Stimulated activated effector memory CD8-positive, alpha-beta T cell treated with anti-CD3 and anti-CD28 coated beads, Interleukin-12 subunit alpha, Interleukin-12 subunit beta, amount 100 ng/mL, for 72 hours (primary cell): ENCODE measurements at regions not wholly inside any gene's neighbourhood (a gene's known extent, or its start where the extent isn't known, plus 50 kb on each side); places are given as distances from the start of the nearest gene placed in this dataset.

Experiments used
- ATAC-seq: fragments of 150-1000 bp; cut with Tn5 transposase; 2 replicates; pipeline ENCODE4 v1.10.0; 2021
- DNase-seq, 2 donors: peaks; one replicate each; pipeline ENCODE4 v3.0.0; 2021 to 2022; ENCODE audit warnings: low spot score in 2 of 2
- H3K27ac Mint-ChIP-seq: one replicate; pipeline ENCODE4 v1.8.0; 2022; ENCODE audit warnings: mild to moderate bottlenecking, mixed read lengths
- H3K36me3 Mint-ChIP-seq: one replicate; pipeline ENCODE4 v1.8.0; 2022; ENCODE audit warnings: mild to moderate bottlenecking, mixed read lengths
- H3K4me1 Mint-ChIP-seq: one replicate; pipeline ENCODE4 v1.8.0; 2022; ENCODE audit warnings: mixed read lengths
- H3K4me3 Mint-ChIP-seq: one replicate; pipeline ENCODE4 v1.8.0; 2022; ENCODE audit warnings: mild to moderate bottlenecking, mixed read lengths
- H3K9me3 Mint-ChIP-seq: one replicate; pipeline ENCODE4 v1.8.0; 2022; ENCODE audit warnings: mixed read lengths

DNA sequence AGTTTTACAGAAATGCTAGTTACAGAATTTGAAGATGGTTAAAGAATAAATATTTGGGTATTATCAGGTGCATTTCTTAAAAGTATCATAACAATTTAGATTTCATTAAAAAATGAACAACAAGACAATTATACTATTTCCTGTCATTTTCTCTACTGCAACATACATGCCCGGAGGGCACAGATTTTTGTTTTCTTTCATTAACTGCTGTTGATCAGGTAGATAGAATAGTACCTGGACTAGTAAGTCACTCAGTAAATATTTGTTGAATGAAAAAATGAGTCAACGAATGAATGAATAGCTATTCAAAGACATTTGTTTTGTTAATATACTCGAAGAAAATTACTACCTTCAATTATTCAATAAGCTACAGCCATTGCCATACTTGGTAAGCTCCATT, 531.2 kb upstream of the VRK2 start:
- ATAC-seq: no peak
- no peak for DNase-seq
- H3K36me3 Mint-ChIP-seq: no peaks in the 10 kb centered on the region
- no peak overlapping the region for H3K27ac Mint-ChIP-seq
- H3K4me1 Mint-ChIP-seq: no peaks in the 10 kb centered on the region
- H3K9me3 Mint-ChIP-seq: peaks cover 10% of the 10 kb centered on the region
- no peak overlapping the region for H3K4me3 Mint-ChIP-seq

DNA sequence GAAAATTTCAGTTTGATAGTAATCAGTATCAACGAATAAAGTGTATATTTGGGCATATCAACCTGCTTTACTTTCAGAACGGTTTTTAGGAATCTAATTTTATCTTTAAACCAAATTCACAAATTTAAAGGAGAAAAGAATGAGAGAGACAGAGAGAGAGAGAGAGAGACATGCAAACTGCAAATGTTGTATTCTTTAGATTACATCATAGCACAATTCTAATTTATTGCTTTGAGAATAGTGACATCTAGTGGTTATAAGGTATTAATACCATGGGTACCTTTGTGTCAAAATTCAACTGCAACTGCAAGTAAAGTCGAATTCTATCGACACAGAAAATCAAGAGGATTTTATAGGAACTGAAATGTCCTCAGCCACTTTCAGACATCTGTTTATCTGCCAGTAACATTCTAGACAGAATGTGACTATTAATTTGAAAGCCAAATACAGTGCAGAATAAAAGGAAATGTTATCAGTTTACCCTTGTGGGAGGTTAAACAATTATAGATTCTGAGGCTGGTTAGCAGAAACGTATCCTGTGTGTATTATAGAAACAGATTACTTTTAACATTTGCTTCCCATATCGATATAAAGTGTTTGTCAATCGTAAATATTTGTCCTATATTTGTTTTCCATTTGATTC, 529.8 kb upstream of the VRK2 start:
- no peaks in the 10 kb centered on the region for H3K36me3 Mint-ChIP-seq
- ATAC-seq (no peak), DNase-seq (no peak)
- no peak overlapping the region for H3K4me3 Mint-ChIP-seq
- no peak overlapping the region for H3K27ac Mint-ChIP-seq
- no peaks in the 10 kb centered on the region for H3K4me1 Mint-ChIP-seq
- H3K9me3 Mint-ChIP-seq: peaks cover 11% of the 10 kb centered on the region

DNA sequence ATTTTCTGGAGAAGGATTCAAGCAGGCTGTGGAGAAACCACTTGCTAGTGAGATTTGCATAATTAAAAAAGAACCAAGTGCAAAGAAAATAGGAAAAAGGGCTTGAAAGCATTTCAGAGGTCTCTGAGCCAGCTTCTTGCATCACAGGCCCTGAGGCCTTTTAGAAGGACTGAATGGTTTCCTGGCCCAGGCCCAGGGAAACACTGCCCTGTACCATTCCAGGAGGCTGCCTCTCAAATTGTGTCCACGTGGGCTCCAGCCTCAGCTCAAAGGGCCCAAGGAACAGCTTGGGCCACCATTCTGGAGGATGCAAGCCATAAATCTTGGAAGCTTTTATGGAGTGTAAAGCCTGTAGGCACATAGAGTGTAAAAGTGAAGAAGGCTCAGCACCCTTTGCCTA, 523.3 kb upstream of the VRK2 start:
- DNase-seq (no peak), ATAC-seq (no peak)
- peaks cover 22% of the 10 kb centered on the region for H3K9me3 Mint-ChIP-seq
- H3K4me3 Mint-ChIP-seq: no peak overlapping the region
- no peaks in the 10 kb centered on the region for H3K4me1 Mint-ChIP-seq
- H3K36me3 Mint-ChIP-seq: no peaks in the 10 kb centered on the region
- no peak overlapping the region for H3K27ac Mint-ChIP-seq

DNA sequence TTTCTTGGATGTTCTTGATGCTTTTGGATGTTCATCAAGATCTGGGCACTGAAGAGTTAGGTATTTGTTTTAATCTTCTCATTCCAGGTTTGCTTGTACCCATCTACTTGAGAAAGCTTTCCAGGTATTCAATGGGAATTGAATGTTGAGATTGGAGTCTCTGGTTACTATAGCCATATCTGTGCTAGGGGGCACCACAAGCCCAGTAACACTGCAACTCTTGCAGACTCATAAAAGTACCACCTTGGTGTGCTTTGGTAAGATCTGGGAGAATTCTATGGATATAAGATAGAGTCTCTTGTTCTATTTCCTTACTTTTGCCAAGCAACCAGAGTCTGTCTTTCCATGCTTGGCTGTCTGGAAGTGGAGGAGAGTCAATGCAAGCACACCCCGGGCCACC, 518.9 kb upstream of the VRK2 start:
- H3K9me3 Mint-ChIP-seq: peaks cover 16% of the 10 kb centered on the region
- no peaks in the 10 kb centered on the region for H3K36me3 Mint-ChIP-seq
- no peak overlapping the region for H3K4me3 Mint-ChIP-seq
- ATAC-seq (no peak), DNase-seq (no peak)
- no peaks in the 10 kb centered on the region for H3K4me1 Mint-ChIP-seq
- H3K27ac Mint-ChIP-seq: no peak overlapping the region

DNA sequence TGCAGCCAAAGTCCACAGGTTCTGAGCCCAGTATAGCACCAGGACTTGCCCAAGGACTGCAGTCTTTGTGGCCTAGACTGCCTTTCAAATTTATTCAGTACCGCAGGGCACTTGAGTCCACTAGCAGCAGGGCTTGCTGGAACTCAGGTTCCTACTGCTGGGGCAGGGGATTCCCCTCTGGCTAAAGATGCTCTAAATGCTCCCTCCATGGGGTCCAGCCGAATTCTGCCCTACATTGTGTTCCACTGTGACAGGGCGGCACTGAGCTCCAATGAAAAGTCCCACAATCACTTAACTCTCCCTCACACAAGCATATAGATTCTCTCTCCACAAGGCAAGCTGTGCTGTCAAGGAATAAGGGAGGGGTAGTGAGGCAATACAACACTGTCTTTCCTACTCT, 518.1 kb upstream of the VRK2 start:
- peaks cover 13% of the 10 kb centered on the region for H3K9me3 Mint-ChIP-seq
- DNase-seq (no peak), ATAC-seq (no peak)
- no peak overlapping the region for H3K4me3 Mint-ChIP-seq
- no peaks in the 10 kb centered on the region for H3K4me1 Mint-ChIP-seq
- no peak overlapping the region for H3K27ac Mint-ChIP-seq
- no peaks in the 10 kb centered on the region for H3K36me3 Mint-ChIP-seq

DNA sequence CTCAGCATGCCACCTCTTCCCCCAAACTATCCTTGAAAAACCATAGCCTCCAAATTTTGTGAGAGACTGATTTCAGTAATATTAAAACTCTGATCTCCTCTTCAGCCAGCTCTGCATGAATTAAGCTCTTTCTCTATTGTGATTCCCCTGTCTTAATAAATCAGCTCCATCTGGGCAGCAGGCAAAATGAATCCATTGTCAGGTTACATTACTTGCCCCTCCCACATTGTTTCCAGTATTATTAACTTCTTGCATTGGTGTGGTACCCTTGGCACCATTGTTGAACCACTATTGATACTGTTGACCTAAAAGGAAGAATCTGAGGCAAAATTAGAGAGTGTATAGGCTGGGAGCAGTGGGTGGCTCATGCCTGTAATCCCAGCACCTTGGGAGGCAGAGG, 512.2 kb upstream of the VRK2 start:
- Mint-ChIP-seq H3K4me3 (no peak overlapping the region), H3K4me1 (no peaks in the 10 kb centered on the region), H3K9me3 (peaks cover 17% of the 10 kb centered on the region), H3K36me3 (no peaks in the 10 kb centered on the region), H3K27ac (no peak overlapping the region)
- ATAC-seq (no peak), DNase-seq (no peak)

DNA sequence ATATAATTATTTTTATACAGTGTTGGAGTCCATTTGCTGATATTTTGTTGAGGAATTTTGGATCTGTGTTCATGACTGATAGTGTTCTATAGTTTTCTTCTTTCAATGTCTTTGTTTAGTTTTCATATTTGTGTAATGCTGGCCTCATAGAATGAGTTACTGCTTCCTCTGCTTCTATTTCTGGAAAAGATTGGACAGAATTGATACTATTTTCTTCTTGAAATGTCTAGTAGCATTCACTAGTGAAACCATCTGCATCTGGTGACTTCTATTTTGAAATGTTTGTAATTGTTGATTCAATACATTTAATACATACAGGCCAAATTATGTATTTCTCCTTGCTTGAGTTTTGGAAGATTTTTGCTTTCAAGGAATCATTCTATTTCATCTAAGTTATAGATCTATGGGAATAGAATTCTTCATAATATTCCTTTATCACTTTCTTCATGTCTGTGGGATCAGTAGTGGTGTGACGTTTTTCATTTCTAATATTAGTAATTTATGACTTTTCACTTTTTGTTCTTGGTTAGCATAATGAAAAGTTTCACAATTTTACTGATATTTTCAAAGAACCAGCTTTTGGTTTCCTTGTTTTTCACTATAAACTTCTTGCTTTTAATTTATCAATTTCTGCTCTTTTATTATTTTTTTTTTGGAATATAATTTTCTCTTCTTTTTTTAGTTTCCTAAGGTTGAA, 509.9 kb upstream of the VRK2 start:
- DNase-seq (no peak), ATAC-seq (no peak)
- Mint-ChIP-seq H3K4me1 (no peaks in the 10 kb centered on the region), H3K27ac (no peak overlapping the region), H3K36me3 (no peaks in the 10 kb centered on the region), H3K9me3 (peaks cover 21% of the 10 kb centered on the region), H3K4me3 (no peak overlapping the region)

DNA sequence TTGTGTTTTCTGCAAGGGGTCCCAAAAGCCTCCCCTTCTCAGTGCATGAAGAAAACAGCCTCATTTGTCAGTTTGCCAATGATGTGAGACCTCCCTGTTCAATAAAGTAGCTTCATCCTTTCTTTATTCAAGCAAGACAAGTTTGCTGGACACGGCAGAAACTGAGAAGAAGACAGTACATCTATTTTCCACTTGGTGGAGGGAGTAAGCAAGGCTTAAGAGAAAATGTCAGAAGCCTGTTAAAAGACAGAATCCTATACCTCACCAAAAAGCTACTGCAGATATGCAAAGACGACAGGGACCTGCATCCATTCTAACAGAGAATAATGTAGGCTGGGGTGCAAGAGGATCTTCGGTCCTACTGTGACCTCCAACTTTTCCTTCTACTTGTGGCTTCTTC, 506.8 kb upstream of the VRK2 start:
- ATAC-seq (no peak), DNase-seq (no peak)
- Mint-ChIP-seq H3K27ac (no peak overlapping the region), H3K4me1 (no peaks in the 10 kb centered on the region), H3K9me3 (peaks cover 15% of the 10 kb centered on the region), H3K36me3 (no peaks in the 10 kb centered on the region), H3K4me3 (no peak overlapping the region)

DNA sequence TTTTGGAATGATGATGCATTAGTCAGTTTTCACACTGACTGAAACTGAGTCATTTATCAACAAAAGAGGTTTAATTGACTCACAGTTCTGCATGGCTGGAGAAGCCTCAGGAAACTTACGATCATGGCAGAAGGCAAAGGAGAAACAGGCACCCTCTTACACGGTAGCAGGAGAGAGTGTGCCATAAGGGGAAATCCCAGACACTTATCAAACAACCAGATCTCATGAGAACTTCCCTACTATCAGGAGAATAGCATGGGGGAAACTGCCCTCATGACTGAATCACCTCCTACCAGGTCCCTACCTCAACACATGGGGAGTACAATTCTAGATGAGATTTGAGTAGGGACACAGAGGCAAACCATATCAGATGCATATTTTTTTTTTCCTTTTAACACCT, 504.5 kb upstream of the VRK2 start:
- H3K4me1 Mint-ChIP-seq: no peaks in the 10 kb centered on the region
- no peak for ATAC-seq
- H3K36me3 Mint-ChIP-seq: no peaks in the 10 kb centered on the region
- peaks cover 20% of the 10 kb centered on the region for H3K9me3 Mint-ChIP-seq
- DNase-seq: no peak
- no peak overlapping the region for H3K4me3 Mint-ChIP-seq
- no peak overlapping the region for H3K27ac Mint-ChIP-seq

DNA sequence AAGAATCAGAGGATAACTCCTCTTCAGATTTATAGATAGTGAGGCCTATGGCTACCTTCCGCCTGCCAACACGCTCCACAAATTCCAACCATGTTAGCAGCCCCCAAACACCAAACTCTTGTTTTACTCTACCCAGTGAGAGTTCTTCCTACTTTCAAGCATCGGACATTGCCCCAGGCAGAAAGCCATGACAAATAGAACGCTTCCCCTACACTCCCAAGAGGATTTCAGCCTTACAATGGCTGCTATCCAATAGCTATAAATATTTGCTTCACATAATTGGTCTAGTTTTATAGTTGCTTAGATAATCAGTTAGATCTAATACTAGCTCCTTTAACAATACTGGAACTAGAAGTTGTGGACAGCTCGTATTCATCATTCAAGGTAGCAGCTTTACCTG, 503.4 kb upstream of the VRK2 start:
- H3K9me3 Mint-ChIP-seq: peaks cover 26% of the 10 kb centered on the region
- H3K4me1 Mint-ChIP-seq: no peaks in the 10 kb centered on the region
- H3K36me3 Mint-ChIP-seq: no peaks in the 10 kb centered on the region
- ATAC-seq (no peak), DNase-seq (no peak)
- no peak overlapping the region for H3K4me3 Mint-ChIP-seq
- no peak overlapping the region for H3K27ac Mint-ChIP-seq

DNA sequence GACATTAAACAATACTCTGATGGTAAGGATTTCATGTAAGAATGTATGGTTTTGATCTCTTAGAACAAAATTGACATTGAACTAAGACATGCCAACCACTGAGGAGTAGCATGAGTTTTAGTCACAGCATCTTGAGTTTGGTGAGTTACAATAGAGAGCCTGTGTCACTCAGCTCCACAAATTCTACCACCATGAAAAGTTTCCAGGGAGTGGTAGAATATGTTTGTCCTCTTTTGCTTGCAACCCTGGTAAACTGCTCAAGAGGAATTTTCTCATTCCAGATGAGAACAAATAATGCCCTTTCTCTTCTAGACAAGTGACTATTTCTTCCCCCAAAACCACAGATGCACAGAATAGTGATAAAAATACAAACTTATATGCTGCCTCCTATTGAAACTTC, 502.0 kb upstream of the VRK2 start:
- Mint-ChIP-seq H3K27ac (no peak overlapping the region), H3K36me3 (no peaks in the 10 kb centered on the region), H3K4me3 (no peak overlapping the region), H3K9me3 (peaks cover 26% of the 10 kb centered on the region), H3K4me1 (no peaks in the 10 kb centered on the region)
- DNase-seq (no peak), ATAC-seq (no peak)

DNA sequence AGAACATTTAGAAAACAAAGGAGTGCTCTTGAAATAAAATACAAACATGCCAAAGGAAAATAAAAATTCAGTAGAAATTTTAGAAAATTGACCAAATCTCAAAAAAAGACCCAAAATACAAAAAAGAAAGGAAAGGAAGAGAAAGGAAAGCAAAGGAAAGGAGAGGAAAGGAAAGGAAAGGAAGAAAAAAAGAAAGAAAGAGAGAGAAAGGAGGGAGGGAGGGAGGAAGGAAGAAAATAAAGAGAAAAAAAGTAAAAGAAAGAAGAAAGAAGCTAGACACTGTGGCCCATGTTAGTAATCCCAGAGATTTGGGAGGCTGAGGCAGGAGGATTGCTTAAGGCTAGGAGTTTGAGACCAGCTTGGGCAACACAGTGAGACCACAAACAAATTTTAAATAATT, 500.1 kb upstream of the VRK2 start:
- ATAC-seq: no peak
- Mint-ChIP-seq H3K4me1 (no peaks in the 10 kb centered on the region), H3K9me3 (peaks cover 26% of the 10 kb centered on the region), H3K27ac (no peak overlapping the region), H3K4me3 (no peak overlapping the region), H3K36me3 (no peaks in the 10 kb centered on the region)
- DNase-seq: no peak

DNA sequence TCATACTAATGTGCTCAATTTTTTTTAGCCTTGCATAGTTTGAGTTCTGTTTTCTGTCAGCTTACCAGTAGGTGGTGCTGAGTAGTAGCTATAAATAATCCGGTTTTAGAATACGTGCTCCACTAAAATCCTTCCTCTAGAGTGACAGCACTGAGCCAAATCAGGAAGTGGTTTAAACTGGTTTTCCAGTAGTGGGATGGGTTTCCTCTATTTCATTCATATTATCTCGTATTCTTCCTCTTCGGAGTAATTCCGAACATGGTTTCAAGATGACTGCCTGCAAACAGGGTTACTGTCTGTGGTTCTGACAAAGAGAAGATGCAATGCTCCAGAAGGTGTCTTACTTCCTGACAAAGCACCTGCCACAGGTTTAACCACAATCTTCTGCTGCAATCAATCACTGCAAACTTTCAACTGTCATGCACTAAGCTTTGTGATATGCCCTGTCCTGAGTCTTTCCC, 496.9 kb upstream of the VRK2 start:
- DNase-seq (no peak), ATAC-seq (no peak)
- Mint-ChIP-seq H3K36me3 (no peaks in the 10 kb centered on the region), H3K4me3 (no peak overlapping the region), H3K27ac (no peak overlapping the region), H3K9me3 (peaks cover 21% of the 10 kb centered on the region), H3K4me1 (no peaks in the 10 kb centered on the region)

DNA sequence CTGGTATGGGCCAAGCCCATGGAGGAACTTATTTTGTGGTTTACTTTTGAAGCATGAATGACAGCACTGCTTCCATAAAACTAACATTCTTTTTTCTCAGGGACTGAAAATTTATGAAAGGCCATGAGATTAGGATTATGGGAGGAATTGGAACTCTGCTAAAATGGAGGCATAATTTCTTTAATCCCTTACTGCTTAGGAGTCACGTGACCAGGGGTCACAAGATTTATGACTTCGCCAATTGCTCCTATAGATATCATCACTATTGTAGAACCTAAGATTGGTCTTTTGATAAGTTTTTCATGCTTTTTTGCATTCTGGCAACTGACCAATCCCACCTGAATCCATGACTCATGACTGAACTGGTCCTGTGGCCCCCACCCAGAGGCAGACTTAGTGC, 495.7 kb upstream of the VRK2 start:
- Mint-ChIP-seq H3K4me3 (no peak overlapping the region), H3K9me3 (peaks cover 27% of the 10 kb centered on the region), H3K4me1 (no peaks in the 10 kb centered on the region), H3K36me3 (no peaks in the 10 kb centered on the region), H3K27ac (no peak overlapping the region)
- no peak for ATAC-seq
- no peak for DNase-seq

DNA sequence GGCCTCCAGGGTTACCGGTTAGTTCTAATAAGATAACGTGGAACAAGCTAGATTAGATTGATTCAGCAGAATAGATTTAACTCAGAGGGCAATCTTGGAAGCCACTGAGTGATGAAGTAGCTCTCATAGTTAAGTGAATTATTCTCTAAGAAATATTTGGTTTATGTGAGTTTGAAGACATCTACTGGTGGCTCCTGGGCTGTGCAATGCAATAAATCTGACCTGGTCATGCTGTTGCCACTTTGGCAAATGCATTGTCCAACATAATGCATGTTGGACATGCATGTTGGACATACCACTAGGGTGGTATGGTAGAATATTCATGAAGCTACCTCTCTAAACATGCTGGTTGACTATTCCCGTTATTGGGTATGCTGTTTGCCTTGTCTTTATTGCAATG, 493.7 kb upstream of the VRK2 start:
- Mint-ChIP-seq H3K27ac (no peak overlapping the region), H3K9me3 (peaks cover 14% of the 10 kb centered on the region), H3K36me3 (no peaks in the 10 kb centered on the region), H3K4me1 (no peaks in the 10 kb centered on the region), H3K4me3 (no peak overlapping the region)
- no peak for DNase-seq
- no peak for ATAC-seq

DNA sequence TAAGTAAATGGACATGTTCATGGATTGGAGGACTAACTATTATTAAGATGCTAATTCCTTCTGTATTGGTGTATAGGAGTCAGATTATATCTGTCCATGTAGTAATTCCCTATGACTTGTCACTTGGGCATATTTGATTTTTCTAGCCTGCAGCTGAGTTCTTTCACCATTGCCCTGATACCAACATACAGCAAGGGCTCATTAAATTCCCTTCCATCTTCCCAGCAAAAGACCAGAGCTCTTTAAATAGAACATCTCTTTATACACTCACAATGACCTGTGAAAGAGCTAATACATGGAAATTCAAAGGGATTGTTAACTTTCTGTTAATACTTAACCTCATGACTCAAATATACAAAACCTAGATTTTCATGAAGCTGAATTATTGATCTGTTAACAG, 492.3 kb upstream of the VRK2 start:
- no peaks in the 10 kb centered on the region for H3K4me1 Mint-ChIP-seq
- H3K27ac Mint-ChIP-seq: no peak overlapping the region
- H3K36me3 Mint-ChIP-seq: no peaks in the 10 kb centered on the region
- DNase-seq (no peak), ATAC-seq (no peak)
- H3K4me3 Mint-ChIP-seq: no peak overlapping the region
- H3K9me3 Mint-ChIP-seq: peaks cover 16% of the 10 kb centered on the region
